ENCODE measurements at regions not wholly inside any gene's neighbourhood (a gene's known extent, or its start where the extent isn't known, plus 50 kb on each side); places are given as distances from the start of the nearest gene placed in this dataset.

- no peaks in the 10 kb centered on the region for H3K9me3 Mint-ChIP-seq
- peaks cover 3% of the 10 kb centered on the region for H3K27me3 Mint-ChIP-seq
- H3K4me3 Mint-ChIP-seq = no peak overlapping the region
- no peak for DNase-seq
- no peaks in the 10 kb centered on the region for H3K36me3 Mint-ChIP-seq
- H3K27ac Mint-ChIP-seq = no peak overlapping the region
- H3K4me1 Mint-ChIP-seq = no peaks in the 10 kb centered on the region
These were observed 356.6 kb downstream of the EPHA4 start for GRCh38 chr2:221215487-221215886.

GRCh38 chr2:221216636-221217035 is 355.5 kb downstream of the EPHA4 start:
- DNase-seq = no peak
- Mint-ChIP-seq H3K4me3 (no peak overlapping the region), H3K4me1 (no peaks in the 10 kb centered on the region), H3K27ac (no peak overlapping the region), H3K9me3 (no peaks in the 10 kb centered on the region), H3K27me3 (peaks cover 3% of the 10 kb centered on the region), H3K36me3 (no peaks in the 10 kb centered on the region)

- no peaks in the 10 kb centered on the region for H3K27me3 Mint-ChIP-seq
- no peaks in the 10 kb centered on the region for H3K4me1 Mint-ChIP-seq
- no peak overlapping the region for H3K27ac Mint-ChIP-seq
- no peak overlapping the region for H3K4me3 Mint-ChIP-seq
- H3K36me3 Mint-ChIP-seq = no peaks in the 10 kb centered on the region
- DNase-seq = no peak
- no peaks in the 10 kb centered on the region for H3K9me3 Mint-ChIP-seq
These were observed 346.4 kb downstream of the EPHA4 start for GRCh38 chr2:221225752-221226151.

GRCh38 chr2:221228214-221228769 is 343.8 kb downstream of the EPHA4 start:
- H3K4me3 Mint-ChIP-seq = no peak overlapping the region
- H3K4me1 Mint-ChIP-seq = no peaks in the 10 kb centered on the region
- H3K27ac Mint-ChIP-seq = no peak overlapping the region
- H3K36me3 Mint-ChIP-seq = no peaks in the 10 kb centered on the region
- no peaks in the 10 kb centered on the region for H3K9me3 Mint-ChIP-seq
- no peaks in the 10 kb centered on the region for H3K27me3 Mint-ChIP-seq
- no peak for DNase-seq

- Mint-ChIP-seq H3K4me1 (no peaks in the 10 kb centered on the region), H3K36me3 (no peaks in the 10 kb centered on the region), H3K27ac (no peak overlapping the region), H3K27me3 (no peaks in the 10 kb centered on the region), H3K9me3 (no peaks in the 10 kb centered on the region), H3K4me3 (no peak overlapping the region)
- no peak for DNase-seq
These were observed 343.0 kb downstream of the EPHA4 start for GRCh38 chr2:221229099-221229498.

GRCh38 chr2:221231511-221231910 is 340.6 kb downstream of the EPHA4 start:
- H3K4me3 Mint-ChIP-seq = no peak overlapping the region
- DNase-seq = no peak
- no peaks in the 10 kb centered on the region for H3K9me3 Mint-ChIP-seq
- no peaks in the 10 kb centered on the region for H3K36me3 Mint-ChIP-seq
- no peaks in the 10 kb centered on the region for H3K4me1 Mint-ChIP-seq
- no peak overlapping the region for H3K27ac Mint-ChIP-seq
- no peaks in the 10 kb centered on the region for H3K27me3 Mint-ChIP-seq

GRCh38 chr2:221235941-221236340 is 336.2 kb downstream of the EPHA4 start:
- Mint-ChIP-seq H3K9me3 (no peaks in the 10 kb centered on the region), H3K4me3 (no peak overlapping the region), H3K27ac (no peak overlapping the region), H3K27me3 (no peaks in the 10 kb centered on the region), H3K36me3 (no peaks in the 10 kb centered on the region), H3K4me1 (no peaks in the 10 kb centered on the region)
- DNase-seq = no peak

GRCh38 chr2:221241072-221241471 is 331.0 kb downstream of the EPHA4 start:
- no peak overlapping the region for H3K4me3 Mint-ChIP-seq
- H3K36me3 Mint-ChIP-seq = no peaks in the 10 kb centered on the region
- no peaks in the 10 kb centered on the region for H3K9me3 Mint-ChIP-seq
- no peak overlapping the region for H3K27ac Mint-ChIP-seq
- no peaks in the 10 kb centered on the region for H3K4me1 Mint-ChIP-seq
- no peaks in the 10 kb centered on the region for H3K27me3 Mint-ChIP-seq
- no peak for DNase-seq

- DNase-seq = no peak
- no peak overlapping the region for H3K4me3 Mint-ChIP-seq
- no peaks in the 10 kb centered on the region for H3K4me1 Mint-ChIP-seq
- no peaks in the 10 kb centered on the region for H3K27me3 Mint-ChIP-seq
- no peaks in the 10 kb centered on the region for H3K36me3 Mint-ChIP-seq
- H3K27ac Mint-ChIP-seq = no peak overlapping the region
- no peaks in the 10 kb centered on the region for H3K9me3 Mint-ChIP-seq
These were observed 328.3 kb downstream of the EPHA4 start for GRCh38 chr2:221243771-221244170.

- H3K9me3 Mint-ChIP-seq = no peaks in the 10 kb centered on the region
- H3K36me3 Mint-ChIP-seq = no peaks in the 10 kb centered on the region
- H3K27ac Mint-ChIP-seq = no peak overlapping the region
- no peaks in the 10 kb centered on the region for H3K27me3 Mint-ChIP-seq
- DNase-seq = no peak
- H3K4me3 Mint-ChIP-seq = no peak overlapping the region
- no peaks in the 10 kb centered on the region for H3K4me1 Mint-ChIP-seq
These were observed 327.1 kb downstream of the EPHA4 start for GRCh38 chr2:221245045-221245444.

- no peaks in the 10 kb centered on the region for H3K4me1 Mint-ChIP-seq
- no peak for DNase-seq
- H3K27ac Mint-ChIP-seq = no peak overlapping the region
- no peak overlapping the region for H3K4me3 Mint-ChIP-seq
- no peaks in the 10 kb centered on the region for H3K9me3 Mint-ChIP-seq
- no peaks in the 10 kb centered on the region for H3K36me3 Mint-ChIP-seq
- no peaks in the 10 kb centered on the region for H3K27me3 Mint-ChIP-seq
These were observed 326.3 kb downstream of the EPHA4 start for GRCh38 chr2:221245772-221246171.

GRCh38 chr2:221254299-221254698 is 317.8 kb downstream of the EPHA4 start:
- Mint-ChIP-seq H3K4me3 (no peak overlapping the region), H3K27me3 (no peaks in the 10 kb centered on the region), H3K36me3 (no peaks in the 10 kb centered on the region), H3K27ac (no peak overlapping the region), H3K9me3 (peaks cover 6% of the 10 kb centered on the region), H3K4me1 (no peaks in the 10 kb centered on the region)
- no peak for DNase-seq

GRCh38 chr2:221255862-221256261 is 316.2 kb downstream of the EPHA4 start:
- Mint-ChIP-seq H3K4me1 (no peaks in the 10 kb centered on the region), H3K36me3 (no peaks in the 10 kb centered on the region), H3K27ac (no peak overlapping the region), H3K4me3 (no peak overlapping the region), H3K27me3 (no peaks in the 10 kb centered on the region), H3K9me3 (peaks cover 6% of the 10 kb centered on the region)
- no peak for DNase-seq

GRCh38 chr2:221258464-221258863 is 313.6 kb downstream of the EPHA4 start:
- Mint-ChIP-seq H3K4me1 (no peaks in the 10 kb centered on the region), H3K27me3 (no peaks in the 10 kb centered on the region), H3K36me3 (no peaks in the 10 kb centered on the region), H3K4me3 (no peak overlapping the region), H3K9me3 (peaks cover 6% of the 10 kb centered on the region), H3K27ac (no peak overlapping the region)
- DNase-seq = no peak

GRCh38 chr2:221262651-221263050 is 309.5 kb downstream of the EPHA4 start:
- H3K9me3 Mint-ChIP-seq = no peaks in the 10 kb centered on the region
- no peak overlapping the region for H3K4me3 Mint-ChIP-seq
- H3K27me3 Mint-ChIP-seq = no peaks in the 10 kb centered on the region
- no peak for DNase-seq
- no peaks in the 10 kb centered on the region for H3K4me1 Mint-ChIP-seq
- no peaks in the 10 kb centered on the region for H3K36me3 Mint-ChIP-seq
- no peak overlapping the region for H3K27ac Mint-ChIP-seq

GRCh38 chr2:221263573-221263972 is 308.5 kb downstream of the EPHA4 start:
- no peak for DNase-seq
- Mint-ChIP-seq H3K27ac (no peak overlapping the region), H3K9me3 (no peaks in the 10 kb centered on the region), H3K4me1 (no peaks in the 10 kb centered on the region), H3K27me3 (no peaks in the 10 kb centered on the region), H3K4me3 (no peak overlapping the region), H3K36me3 (no peaks in the 10 kb centered on the region)

GRCh38 chr2:221264318-221264717 is 307.8 kb downstream of the EPHA4 start:
- no peak overlapping the region for H3K27ac Mint-ChIP-seq
- no peak overlapping the region for H3K4me3 Mint-ChIP-seq
- DNase-seq = no peak
- no peaks in the 10 kb centered on the region for H3K36me3 Mint-ChIP-seq
- H3K9me3 Mint-ChIP-seq = no peaks in the 10 kb centered on the region
- no peaks in the 10 kb centered on the region for H3K4me1 Mint-ChIP-seq
- no peaks in the 10 kb centered on the region for H3K27me3 Mint-ChIP-seq

All from activated naive CD8-positive, alpha-beta T cell treated with anti-CD3 and anti-CD28 coated beads for 36 hours (primary cell).